ENCODE measurements at regions not wholly inside any gene's neighbourhood (a gene's known extent, or its start where the extent isn't known, plus 50 kb on each side); places are given as distances from the start of the nearest gene placed in this dataset.

- TF ChIP-seq, protein P1, sequence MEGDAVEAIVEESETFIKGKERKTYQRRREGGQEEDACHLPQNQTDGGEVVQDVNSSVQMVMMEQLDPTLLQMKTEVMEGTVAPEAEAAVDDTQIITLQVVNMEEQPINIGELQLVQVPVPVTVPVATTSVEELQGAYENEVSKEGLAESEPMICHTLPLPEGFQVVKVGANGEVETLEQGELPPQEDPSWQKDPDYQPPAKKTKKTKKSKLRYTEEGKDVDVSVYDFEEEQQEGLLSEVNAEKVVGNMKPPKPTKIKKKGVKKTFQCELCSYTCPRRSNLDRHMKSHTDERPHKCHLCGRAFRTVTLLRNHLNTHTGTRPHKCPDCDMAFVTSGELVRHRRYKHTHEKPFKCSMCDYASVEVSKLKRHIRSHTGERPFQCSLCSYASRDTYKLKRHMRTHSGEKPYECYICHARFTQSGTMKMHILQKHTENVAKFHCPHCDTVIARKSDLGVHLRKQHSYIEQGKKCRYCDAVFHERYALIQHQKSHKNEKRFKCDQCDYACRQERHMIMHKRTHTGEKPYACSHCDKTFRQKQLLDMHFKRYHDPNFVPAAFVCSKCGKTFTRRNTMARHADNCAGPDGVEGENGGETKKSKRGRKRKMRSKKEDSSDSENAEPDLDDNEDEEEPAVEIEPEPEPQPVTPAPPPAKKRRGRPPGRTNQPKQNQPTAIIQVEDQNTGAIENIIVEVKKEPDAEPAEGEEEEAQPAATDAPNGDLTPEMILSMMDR (IDR thresholded peaks at IDR 0.05; ENCODE audit: low read depth, low read length, poor library complexity, severe bottlenecking) = no peak
- no peak for TF ChIP-seq EZH2phosphoT487 (IDR thresholded peaks at IDR 0.05; ENCODE audit: borderline replicate concordance, low read length)
Observed at GRCh38 chr6:25136854-25137253, 142.3 kb upstream of the CARMIL1 start.

Measured in DOHH2 (cell line).